ENCODE measurements at regions not wholly inside any gene's neighbourhood (a gene's known extent, or its start where the extent isn't known, plus 50 kb on each side); places are given as distances from the start of the nearest gene placed in this dataset.

GRCh38 chr5:87503004-87503403 lies 90.3 kb upstream of the CCNH start:
- no peak for DNase-seq (ENCODE audit: low spot score)
- TF ChIP-seq CTCF (IDR thresholded peaks at IDR 0.05; ENCODE audit: borderline replicate concordance, control extremely low read depth, extremely low read depth, insufficient read depth, missing control alignments), result no peak
- in situ Hi-C loops (cut with MboI; ENCODE audit: low sequenced_read_pairs, unreplicated experiment), result no loop called here

GRCh38 chr5:87499478-87500410 lies 87.0 kb upstream of the CCNH start:
- DNase-seq (ENCODE audit: low spot score), result no peak
- in situ Hi-C loops (cut with MboI; ENCODE audit: low sequenced_read_pairs, unreplicated experiment), result no loop called here
- TF ChIP-seq CTCF (IDR thresholded peaks at IDR 0.05; ENCODE audit: borderline replicate concordance, control extremely low read depth, extremely low read depth, insufficient read depth, missing control alignments), result no peak

Data from GM13976 (cell line).